ENCODE measurements at regions not wholly inside any gene's neighbourhood (a gene's known extent, or its start where the extent isn't known, plus 50 kb on each side); places are given as distances from the start of the nearest gene placed in this dataset.
"Not testable (repeated sequence)": the region's sequence is repeated elsewhere in the genome, so short reads cannot be mapped to it uniquely, and the experiment has no call there.

DNA sequence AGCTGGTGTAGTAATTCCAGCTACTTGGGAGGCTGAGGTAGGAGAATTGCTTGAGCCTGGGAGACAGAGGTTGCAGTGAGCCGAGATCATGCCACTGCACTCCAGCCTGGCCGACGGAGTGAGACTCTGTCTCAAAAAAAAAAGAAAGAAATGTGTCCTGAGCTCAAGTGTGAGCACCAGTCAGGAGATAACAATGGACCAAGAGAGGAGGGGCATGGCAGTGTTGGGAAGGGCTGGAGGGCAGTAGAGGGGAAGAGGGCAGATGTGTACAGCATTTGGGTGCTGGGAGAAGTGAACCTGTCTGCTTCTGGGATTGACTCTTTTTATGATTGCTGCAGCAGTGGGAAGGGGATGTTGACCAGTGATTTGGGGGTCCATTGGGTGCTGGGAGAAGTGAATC lies 105.3 kb upstream of the MPHOSPH6 start:
- TF ChIP-seq, protein P1, sequence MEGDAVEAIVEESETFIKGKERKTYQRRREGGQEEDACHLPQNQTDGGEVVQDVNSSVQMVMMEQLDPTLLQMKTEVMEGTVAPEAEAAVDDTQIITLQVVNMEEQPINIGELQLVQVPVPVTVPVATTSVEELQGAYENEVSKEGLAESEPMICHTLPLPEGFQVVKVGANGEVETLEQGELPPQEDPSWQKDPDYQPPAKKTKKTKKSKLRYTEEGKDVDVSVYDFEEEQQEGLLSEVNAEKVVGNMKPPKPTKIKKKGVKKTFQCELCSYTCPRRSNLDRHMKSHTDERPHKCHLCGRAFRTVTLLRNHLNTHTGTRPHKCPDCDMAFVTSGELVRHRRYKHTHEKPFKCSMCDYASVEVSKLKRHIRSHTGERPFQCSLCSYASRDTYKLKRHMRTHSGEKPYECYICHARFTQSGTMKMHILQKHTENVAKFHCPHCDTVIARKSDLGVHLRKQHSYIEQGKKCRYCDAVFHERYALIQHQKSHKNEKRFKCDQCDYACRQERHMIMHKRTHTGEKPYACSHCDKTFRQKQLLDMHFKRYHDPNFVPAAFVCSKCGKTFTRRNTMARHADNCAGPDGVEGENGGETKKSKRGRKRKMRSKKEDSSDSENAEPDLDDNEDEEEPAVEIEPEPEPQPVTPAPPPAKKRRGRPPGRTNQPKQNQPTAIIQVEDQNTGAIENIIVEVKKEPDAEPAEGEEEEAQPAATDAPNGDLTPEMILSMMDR (conservative IDR thresholded peaks at IDR 0.05 in 1 of 2, IDR thresholded peaks at IDR 0.05 in 1 of 2; ENCODE audit: low read depth in 1 of 2, low read length in 2 of 2) = not testable (repeated sequence)
- not testable (repeated sequence) for TF ChIP-seq EZH2 (IDR thresholded peaks at IDR 0.05; ENCODE audit: low read length, missing control alignments)

Measured in fibroblast of lung (primary cell).